IMR-90 (cell line): ENCODE measurements at regions not wholly inside any gene's neighbourhood (a gene's known extent, or its start where the extent isn't known, plus 50 kb on each side); places are given as distances from the start of the nearest gene placed in this dataset.

ENCODE experiments used
- ATAC-seq: fragments of 200-7000 bp; cut with Tn5 transposase; 2 replicates; pipeline ENCODE4 v1.9.1; 2020; ENCODE audit warnings: low read depth, mild to moderate bottlenecking, moderate library complexity
- BruUV-seq: library from RNA; stranded (reverse); fragments of 400-500 nt; replicated peaks from 2 replicates; lab custom pipeline; 2021; lab: Mats Ljungman, UMichigan
- CTCF ChIA-PET: fragments of 300-600 bp; formaldehyde crosslinking; extraction: SDS; loops from one replicate; lab custom pipeline; 2021; ENCODE audit warnings: antibody characterized with exemption; lab: Yijun Ruan, JAX
- POLR2A ChIA-PET: fragments of 300-600 bp; sonication (Branson Sonifier 250); formaldehyde crosslinking; loops from one replicate; lab custom pipeline; 2022; ENCODE audit warnings: antibody characterized with exemption; ENCODE audit not compliant: unreplicated experiment; lab: Charles Lee
- DNase-seq: peaks from one replicate; pipeline ENCODE4 v3.0.0; 2013
- H2AFZ ChIP-seq: replicated peaks from 2 replicates; pipeline ENCODE3; 2013; ENCODE audit warnings: low read length, mild to moderate bottlenecking; ENCODE audit not compliant: poor library complexity
- H2AK5ac ChIP-seq: 2 replicates; pipeline ENCODE4 v1.6.1; 2013; ENCODE audit warnings: low read depth, low read length, inconsistent platforms
- H2AK9ac ChIP-seq: replicated peaks from 2 replicates; pipeline ENCODE3; 2013; ENCODE audit warnings: mild to moderate bottlenecking, low read depth, low read length, moderate library complexity; ENCODE audit not compliant: poor library complexity
- H2BK120ac ChIP-seq: 2 replicates; pipeline ENCODE4 v1.6.1; 2013; ENCODE audit warnings: low read depth, low read length, inconsistent platforms
- H2BK15ac ChIP-seq: 3 replicates; pipeline ENCODE4 v1.6.1; 2013; ENCODE audit warnings: low read depth, low read length, inconsistent platforms
- H2BK20ac ChIP-seq: 2 replicates; pipeline ENCODE4 v1.6.1; 2013; ENCODE audit warnings: low read depth, mild to moderate bottlenecking, inconsistent platforms, low read length, moderate library complexity
- H2BK5ac ChIP-seq: 2 replicates; pipeline ENCODE4 v1.6.1; 2013; ENCODE audit warnings: mild to moderate bottlenecking, low read depth, low read length, inconsistent platforms; ENCODE audit not compliant: poor library complexity, severe bottlenecking
- H3K14ac ChIP-seq: replicated peaks from 2 replicates; pipeline ENCODE4 v1.6.1; 2013; ENCODE audit warnings: low read depth, low read length, inconsistent platforms
- H3K18ac ChIP-seq: 2 replicates; pipeline ENCODE4 v1.6.1; 2013; ENCODE audit warnings: low read depth, low read length, control low read depth
- H3K23ac ChIP-seq: 2 replicates; pipeline ENCODE4 v1.6.1; 2013; ENCODE audit warnings: low read depth, low read length, inconsistent platforms
- H3K27ac ChIP-seq: 2 replicates; pipeline ENCODE4 v1.5.1; 2013; ENCODE audit warnings: mild to moderate bottlenecking, control low read depth, low read length; ENCODE audit not compliant: insufficient read depth
- H3K27me3 ChIP-seq: 2 replicates; pipeline ENCODE4 v1.6.1; 2013; ENCODE audit warnings: low read length; ENCODE audit not compliant: control insufficient read depth, insufficient read depth
- H3K36me3 ChIP-seq: 2 replicates; pipeline ENCODE4 v1.6.1; 2013; ENCODE audit warnings: low read length, mixed read lengths; ENCODE audit not compliant: control insufficient read depth, insufficient read depth
- H3K4ac ChIP-seq: 2 replicates; pipeline ENCODE4 v1.6.1; 2013; ENCODE audit warnings: low read depth, low read length, inconsistent platforms
- H3K4me1 ChIP-seq: 2 replicates; pipeline ENCODE4 v1.6.1; 2013; ENCODE audit warnings: low read length, mixed read lengths; ENCODE audit not compliant: control insufficient read depth, insufficient read depth
- H3K4me2 ChIP-seq: 2 replicates; pipeline ENCODE4 v1.6.1; 2013; ENCODE audit warnings: low read depth, mild to moderate bottlenecking, control low read depth, low read length, moderate library complexity
- H3K4me3 ChIP-seq: 2 replicates; pipeline ENCODE4 v1.5.1; 2013; ENCODE audit warnings: low read depth, mild to moderate bottlenecking, control low read depth, low read length, moderate library complexity; ENCODE audit not compliant: insufficient read depth
- H3K56ac ChIP-seq: 2 replicates; pipeline ENCODE4 v1.6.1; 2013; ENCODE audit warnings: low read length, inconsistent platforms; ENCODE audit not compliant: insufficient read depth; ENCODE audit errors: extremely low read depth
- H3K79me1 ChIP-seq, 2 experiments: 2 replicates each; pipeline ENCODE4 v1.6.1; 2013; ENCODE audit warnings: low read length in 2 of 2, inconsistent platforms in 1 of 2, low read depth in 1 of 2
- H3K9ac ChIP-seq: 2 replicates; pipeline ENCODE4 v1.6.1; 2013; ENCODE audit warnings: low read depth, low read length, control low read depth
- H3K9me1 ChIP-seq: 2 replicates; pipeline ENCODE4 v1.6.1; 2013; ENCODE audit warnings: low read length, inconsistent platforms; ENCODE audit not compliant: insufficient read depth
- H3K9me3 ChIP-seq: 2 replicates; pipeline ENCODE4 v1.6.1; 2013; ENCODE audit warnings: low read length; ENCODE audit not compliant: control insufficient read depth, insufficient read depth
- H4K20me1 ChIP-seq: 2 replicates; pipeline ENCODE4 v1.6.1; 2013; ENCODE audit warnings: low read length, inconsistent platforms; ENCODE audit not compliant: insufficient read depth
- H4K5ac ChIP-seq: 2 replicates; pipeline ENCODE4 v1.6.1; 2013; ENCODE audit warnings: mild to moderate bottlenecking, low read depth, low read length, control low read depth
- H4K8ac ChIP-seq, 2 experiments: 2 replicates each; pipeline ENCODE4 v1.6.1; 2013; ENCODE audit warnings: low read depth in 2 of 2, low read length in 2 of 2, control low read depth in 1 of 2, inconsistent platforms in 1 of 2
- H4K91ac ChIP-seq: 2 replicates; pipeline ENCODE4 v1.6.1; 2013; ENCODE audit warnings: low read depth, low read length, inconsistent platforms; ENCODE audit not compliant: insufficient read depth
- BHLHE40 ChIP-seq: fragments of 150-350 bp; IDR thresholded peaks from 2 replicates; pipeline ENCODE4 v1.6.1; 2016; ENCODE audit warnings: mild to moderate bottlenecking, low read depth, low read length
- CEBPB ChIP-seq: IDR thresholded peaks from 2 replicates; pipeline ENCODE4 v1.6.1; 2012; ENCODE audit warnings: low read depth, low read length, improper control_type of control experiment
- CHD1 ChIP-seq: IDR thresholded peaks from 2 replicates; pipeline ENCODE4 v1.6.1; 2012; ENCODE audit warnings: low read depth, low read length, improper control_type of control experiment
- CTCF ChIP-seq: conservative IDR thresholded peaks from 2 replicates; pipeline ENCODE4 v1.5.1; 2012; ENCODE audit warnings: mild to moderate bottlenecking, low read depth, low read length, improper control_type of control experiment
- ELK1 ChIP-seq: fragments of 150-350 bp; IDR thresholded peaks from 2 replicates; pipeline ENCODE4 v1.6.1; 2016; ENCODE audit warnings: low read depth, mild to moderate bottlenecking, low read length, moderate library complexity, borderline replicate concordance
- FOS ChIP-seq: fragments of 150-350 bp; IDR thresholded peaks from 2 replicates; pipeline ENCODE4 v1.6.1; 2016; ENCODE audit warnings: low read depth, low read length
- MAFK ChIP-seq: IDR thresholded peaks from 2 replicates; pipeline ENCODE4 v1.6.1; 2012; ENCODE audit warnings: low read depth, low read length, improper control_type of control experiment
- MAZ ChIP-seq: IDR thresholded peaks from 2 replicates; pipeline ENCODE4 v1.6.1; 2012; ENCODE audit warnings: low read depth, mild to moderate bottlenecking, low read length, improper control_type of control experiment, moderate library complexity, borderline replicate concordance
- MXI1 ChIP-seq: IDR thresholded peaks from 2 replicates; pipeline ENCODE4 v1.6.1; 2012; ENCODE audit warnings: low read depth, mild to moderate bottlenecking, low read length, moderate library complexity, borderline replicate concordance
- NFE2L2 ChIP-seq: fragments of 150-350 bp; IDR thresholded peaks from 2 replicates; pipeline ENCODE4 v1.6.1; 2016; ENCODE audit warnings: low read depth, mild to moderate bottlenecking, low read length
- POLR2A ChIP-seq: IDR thresholded peaks from 2 replicates; pipeline ENCODE4 v1.6.1; 2012; ENCODE audit warnings: mild to moderate bottlenecking, low read depth, low read length
- RAD21 ChIP-seq: IDR thresholded peaks from 2 replicates; pipeline ENCODE4 v1.6.1; 2012; ENCODE audit warnings: low read length, improper control_type of control experiment
- RCOR1 ChIP-seq: IDR thresholded peaks from 2 replicates; pipeline ENCODE4 v1.6.1; 2012; ENCODE audit warnings: mild to moderate bottlenecking, low read length, improper control_type of control experiment; ENCODE audit not compliant: insufficient replicate concordance
- RFX5 ChIP-seq: IDR thresholded peaks from 2 replicates; pipeline ENCODE4 v1.8.0; 2012; ENCODE audit warnings: low read depth, mild to moderate bottlenecking, low read length, moderate library complexity
- SMC3 ChIP-seq: fragments of 150-350 bp; IDR thresholded peaks from 2 replicates; pipeline ENCODE4 v1.6.1; 2016; ENCODE audit warnings: low read depth, mild to moderate bottlenecking, antibody characterized with exemption, low read length, moderate library complexity
- USF2 ChIP-seq: fragments of 150-350 bp; IDR thresholded peaks from 2 replicates; pipeline ENCODE4 v1.6.1; 2017; ENCODE audit warnings: mild to moderate bottlenecking, antibody characterized with exemption, low read length, low read depth
- WGBS, 2 experiments: methylation state at CpG; one replicate each; pipeline versions ENCODE4 v1.1.5 to v1.1.7; 2013; ENCODE audit warnings: missing lambda C conversion rate in 2 of 2; ENCODE audit not compliant: insufficient read length in 1 of 2; ENCODE audit errors: extremely low coverage in 2 of 2; 5-methylcytosine and 5-hydroxymethylcytosine counted together
- dilution Hi-C: fragments of 300-500 bp; cut with HindIII; formaldehyde crosslinking; loops from one replicate; pipeline ENCODE4 v1.14.3; 2018; ENCODE audit warnings: low sequenced_read_pairs; ENCODE audit not compliant: unreplicated experiment
- in situ Hi-C: fragments of 300-500 bp; cut with MboI; formaldehyde crosslinking; loops from 3 replicates; pipeline ENCODE4 v1.14.3; 2019; ENCODE audit warnings: low sequenced_read_pairs, inconsistent platforms, mixed read lengths
- intact Hi-C: fragments of 100-400 bp; cut with micrococcal nuclease; formaldehyde crosslinking; loops from 2 replicates; pipeline ENCODE4 v1.10.0; 2022

GRCh38 chr16:60329108-60329507 lies 1595.0 kb upstream of the GOT2 start:
- in situ Hi-C loops (no loop called here), dilution Hi-C loops (no loop called here), intact Hi-C loops (no loop called here)
- Histone ChIP-seq H3K14ac (no peak overlapping the region), H4K91ac (no peak overlapping the region), H3K18ac (no peak overlapping the region), H3K9me3 (peaks cover 3% of the 10 kb centered on the region), H2BK5ac (no peak overlapping the region), H3K9ac (no peak overlapping the region), H3K27me3 (no peaks in the 10 kb centered on the region), H3K4me3 (no peak overlapping the region), H3K27ac (no peak overlapping the region), H4K5ac (no peak overlapping the region), H2AK5ac (no peak overlapping the region), H4K8ac (no peak overlapping the region), H3K79me1 (no peaks in the 10 kb centered on the region), H2BK15ac (no peak overlapping the region), H4K20me1 (no peaks in the 10 kb centered on the region), H3K23ac (no peak overlapping the region), H3K4me1 (no peaks in the 10 kb centered on the region), H3K9me1 (no peaks in the 10 kb centered on the region), H2AFZ (no peak overlapping the region), H2BK120ac (no peak overlapping the region), H2AK9ac (no peak overlapping the region), H3K56ac (no peak overlapping the region), H3K4ac (no peak overlapping the region), H3K4me2 (no peak overlapping the region), H3K36me3 (no peaks in the 10 kb centered on the region), H2BK20ac (no peak overlapping the region)
- DNase-seq (no peak), ATAC-seq (no peak)
- 100% methylated on average over 1 of the region's 2 CpGs; no CpG with 5 or more reads in 1 of the 2 experiments for WGBS, 2 experiments
- no peak for TF ChIP-seq CHD1
- no peak for TF ChIP-seq CTCF
- TF ChIP-seq SMC3: no peak
- TF ChIP-seq RAD21: no peak
- no peak for TF ChIP-seq RFX5
- TF ChIP-seq BHLHE40: no peak
- TF ChIP-seq MAZ: no peak
- TF ChIP-seq CEBPB: no peak
- no peak for TF ChIP-seq ELK1
- TF ChIP-seq NFE2L2: no peak
- no peak for TF ChIP-seq POLR2A
- TF ChIP-seq FOS: no peak
- TF ChIP-seq MXI1: no peak
- TF ChIP-seq USF2: no peak
- no peak for TF ChIP-seq RCOR1
- no peak for TF ChIP-seq MAFK
- ChIA-PET POLR2A (no interaction called here), CTCF (interaction anchor here (1.4 kb wide), 1 partner anchor 12 kb away, joined by 3 read pairs; no protein-coding TSS in a partner anchor)
- no TSS peak for BruUV-seq
